ENCODE measurements at regions not wholly inside any gene's neighbourhood (a gene's known extent, or its start where the extent isn't known, plus 50 kb on each side); places are given as distances from the start of the nearest gene placed in this dataset.
"Not testable (repeated sequence)": the region's sequence is repeated elsewhere in the genome, so short reads cannot be mapped to it uniquely, and the experiment has no call there.

DNA sequence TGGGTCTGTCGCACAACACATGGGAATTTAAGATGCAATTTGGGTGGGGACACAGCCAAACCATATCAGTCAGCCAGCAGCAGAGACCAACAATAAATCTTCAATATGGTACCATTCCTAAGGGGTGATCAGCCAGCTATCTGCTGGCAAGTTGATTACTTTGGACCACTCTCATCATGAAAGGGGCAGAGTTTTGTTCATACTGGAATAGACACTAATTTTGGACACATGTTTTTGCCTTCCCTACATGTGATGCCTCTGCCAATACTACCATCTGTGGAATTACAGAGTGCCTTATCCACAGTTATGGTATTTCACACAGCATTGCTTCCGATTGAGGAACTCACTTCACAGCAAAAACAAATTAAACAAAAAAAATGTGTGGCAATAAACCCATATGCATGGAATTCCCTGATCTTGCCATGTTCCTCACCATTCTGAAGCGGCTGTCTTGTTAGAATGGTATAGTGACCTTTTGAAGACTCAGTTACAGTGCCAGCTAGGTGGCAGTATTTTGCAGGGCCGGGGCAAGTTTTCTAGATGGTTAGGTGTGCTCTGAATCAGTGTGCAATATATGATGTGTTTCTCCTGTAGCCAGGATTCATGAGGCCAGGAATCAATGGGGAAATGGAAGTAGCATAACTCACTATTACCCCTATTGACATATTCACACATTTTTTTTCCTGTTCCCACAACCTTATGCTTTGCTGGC, 179.0 kb upstream of the IGF1 start:
- no peak overlapping the region for H3K4me3 Mint-ChIP-seq
- DNase-seq, result no peak
- no peaks in the 10 kb centered on the region for H3K4me1 Mint-ChIP-seq
- peaks cover 3% of the 10 kb centered on the region for H3K27me3 Mint-ChIP-seq
- no peak overlapping the region for H3K27ac Mint-ChIP-seq
- no peaks in the 10 kb centered on the region for H3K36me3 Mint-ChIP-seq
- H3K9me3 Mint-ChIP-seq, result peaks cover 6% of the 10 kb centered on the region

DNA sequence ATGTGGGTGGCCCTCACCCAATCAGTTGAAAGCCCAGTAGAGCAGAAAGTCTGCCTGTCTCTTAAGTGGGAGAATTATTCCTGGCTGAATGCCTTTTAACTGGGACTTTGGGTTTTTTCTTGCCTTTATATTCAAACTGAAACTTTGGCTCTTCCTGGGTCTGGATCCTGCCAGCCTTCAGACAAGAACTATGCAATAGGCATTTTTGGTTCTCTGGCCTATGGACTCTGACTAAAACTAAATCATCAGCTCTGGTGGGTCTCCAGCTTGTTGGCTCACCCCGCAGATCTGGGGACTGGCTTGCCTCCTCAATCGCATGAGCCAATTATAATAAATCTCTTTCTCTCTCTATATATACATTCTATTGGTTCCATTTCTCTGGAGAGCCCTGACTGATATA, 173.0 kb upstream of the IGF1 start:
- H3K27ac Mint-ChIP-seq, result no peak overlapping the region
- no peak for DNase-seq
- peaks cover 2% of the 10 kb centered on the region for H3K9me3 Mint-ChIP-seq
- no peaks in the 10 kb centered on the region for H3K36me3 Mint-ChIP-seq
- no peaks in the 10 kb centered on the region for H3K4me1 Mint-ChIP-seq
- no peak overlapping the region for H3K4me3 Mint-ChIP-seq
- no peaks in the 10 kb centered on the region for H3K27me3 Mint-ChIP-seq

DNA sequence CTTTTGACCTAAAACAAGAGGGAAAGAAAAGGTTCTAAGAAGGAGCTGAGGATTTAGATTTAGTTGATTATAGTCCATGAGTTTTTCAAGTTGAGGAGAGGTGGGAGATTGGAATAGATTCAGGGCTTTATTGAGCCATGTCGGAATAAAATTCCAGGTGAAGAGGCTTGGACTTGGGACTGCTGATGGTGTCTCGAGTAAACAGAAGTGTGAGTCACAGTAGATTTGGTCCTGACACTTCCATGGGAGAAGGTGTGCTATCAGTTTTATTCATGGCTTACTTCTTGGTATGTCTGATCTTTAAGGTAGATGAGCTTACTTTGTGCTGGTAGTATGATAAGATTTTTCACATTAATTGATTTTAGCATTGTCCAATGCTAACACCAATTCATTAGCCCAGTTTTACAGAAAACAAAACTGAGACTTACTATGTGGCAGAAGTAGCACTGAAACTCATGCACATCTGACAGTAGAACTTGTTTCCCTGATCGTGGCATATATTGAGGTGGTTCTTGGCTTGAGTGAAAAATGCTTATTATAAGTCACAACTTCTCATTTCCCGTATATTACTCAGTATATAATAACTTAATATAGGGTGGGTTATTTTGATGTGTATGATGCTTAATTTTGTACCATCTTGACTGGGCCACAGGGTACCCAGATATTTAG, 172.4 kb upstream of the IGF1 start:
- Mint-ChIP-seq H3K9me3 (no peaks in the 10 kb centered on the region), H3K36me3 (no peaks in the 10 kb centered on the region), H3K4me3 (no peak overlapping the region), H3K27ac (no peak overlapping the region), H3K4me1 (no peaks in the 10 kb centered on the region), H3K27me3 (no peaks in the 10 kb centered on the region)
- DNase-seq, result no peak

DNA sequence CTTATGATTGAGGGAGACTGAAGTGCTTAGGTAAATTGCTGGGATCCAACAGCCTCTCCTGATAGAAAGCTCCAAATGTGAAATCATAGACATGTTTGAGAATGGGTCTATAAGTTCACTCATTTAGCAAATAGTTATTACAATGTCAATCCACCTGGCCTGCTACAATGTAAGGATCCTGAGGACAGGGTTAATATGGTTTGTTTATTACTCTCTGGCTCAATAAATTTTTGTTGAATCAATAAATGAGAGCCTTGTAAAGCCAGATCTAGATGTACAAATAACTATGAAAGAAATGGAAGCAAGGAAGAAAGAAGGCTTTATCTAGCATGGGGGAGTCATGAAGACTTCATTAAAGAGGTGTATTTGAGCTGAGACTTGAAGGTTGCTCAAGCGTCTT, 165.6 kb upstream of the IGF1 start:
- no peaks in the 10 kb centered on the region for H3K36me3 Mint-ChIP-seq
- H3K27ac Mint-ChIP-seq, result no peak overlapping the region
- no peaks in the 10 kb centered on the region for H3K4me1 Mint-ChIP-seq
- H3K9me3 Mint-ChIP-seq, result peaks cover 1% of the 10 kb centered on the region
- H3K27me3 Mint-ChIP-seq, result no peaks in the 10 kb centered on the region
- no peak for DNase-seq
- no peak overlapping the region for H3K4me3 Mint-ChIP-seq

DNA sequence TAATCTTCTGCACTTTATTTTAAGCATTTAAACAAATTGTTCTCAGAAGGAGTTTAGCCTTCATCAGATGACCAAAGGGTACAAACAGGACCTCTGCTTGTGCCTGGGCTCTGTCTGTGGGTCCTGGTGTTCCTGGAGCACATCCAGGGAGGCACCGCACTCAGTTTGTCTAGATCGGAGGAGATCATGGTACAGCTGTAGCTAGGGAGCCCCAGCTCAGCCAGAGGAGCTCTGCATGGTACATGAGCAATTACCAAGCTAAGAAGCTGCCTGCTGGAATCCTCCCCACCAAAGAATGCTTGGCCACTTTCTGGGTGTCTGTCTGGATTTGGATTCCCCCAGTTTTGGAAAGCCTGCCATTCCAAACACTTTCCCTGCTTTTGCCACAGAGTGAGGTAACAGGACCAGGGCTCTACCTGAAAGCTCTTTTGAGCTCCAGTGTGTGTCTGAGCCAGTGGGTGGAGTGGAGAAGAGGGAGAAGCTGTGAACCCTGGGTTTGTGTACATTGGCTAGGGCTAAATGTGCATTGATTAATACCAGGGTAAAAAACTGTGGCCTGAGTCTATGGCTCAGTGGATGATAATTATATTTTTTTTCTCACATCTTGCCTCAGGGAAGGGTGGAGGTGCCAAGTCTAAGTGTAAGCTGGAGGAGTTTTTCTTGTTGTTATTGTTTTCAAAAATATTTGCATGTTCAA, 163.7 kb upstream of the IGF1 start:
- Mint-ChIP-seq H3K4me3 (no peak overlapping the region), H3K27ac (no peak overlapping the region), H3K27me3 (no peaks in the 10 kb centered on the region), H3K9me3 (peaks cover 10% of the 10 kb centered on the region), H3K36me3 (no peaks in the 10 kb centered on the region), H3K4me1 (no peaks in the 10 kb centered on the region)
- no peak for DNase-seq

DNA sequence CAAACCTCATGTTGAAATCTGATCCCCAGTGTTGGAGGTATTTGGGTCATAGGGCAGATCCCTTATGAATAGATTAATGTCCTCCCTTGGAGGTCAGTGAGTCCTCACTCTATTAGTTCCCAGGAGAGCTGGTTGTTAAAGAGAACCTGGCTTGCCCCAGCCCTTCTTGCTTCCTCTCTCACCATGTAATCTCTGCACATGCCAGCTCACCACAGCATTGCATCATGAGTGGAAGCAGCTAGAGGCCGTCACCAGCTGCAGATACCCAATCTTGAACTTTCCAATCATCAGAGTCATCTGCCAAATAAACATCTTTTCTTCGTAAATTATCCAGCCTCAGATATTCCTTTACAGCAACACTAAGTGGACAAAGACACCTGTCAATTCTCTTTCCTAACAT, 161.8 kb upstream of the IGF1 start:
- peaks cover 12% of the 10 kb centered on the region for H3K9me3 Mint-ChIP-seq
- H3K4me3 Mint-ChIP-seq, result no peak overlapping the region
- H3K27ac Mint-ChIP-seq, result no peak overlapping the region
- DNase-seq, result no peak
- no peaks in the 10 kb centered on the region for H3K27me3 Mint-ChIP-seq
- H3K4me1 Mint-ChIP-seq, result no peaks in the 10 kb centered on the region
- H3K36me3 Mint-ChIP-seq, result no peaks in the 10 kb centered on the region

DNA sequence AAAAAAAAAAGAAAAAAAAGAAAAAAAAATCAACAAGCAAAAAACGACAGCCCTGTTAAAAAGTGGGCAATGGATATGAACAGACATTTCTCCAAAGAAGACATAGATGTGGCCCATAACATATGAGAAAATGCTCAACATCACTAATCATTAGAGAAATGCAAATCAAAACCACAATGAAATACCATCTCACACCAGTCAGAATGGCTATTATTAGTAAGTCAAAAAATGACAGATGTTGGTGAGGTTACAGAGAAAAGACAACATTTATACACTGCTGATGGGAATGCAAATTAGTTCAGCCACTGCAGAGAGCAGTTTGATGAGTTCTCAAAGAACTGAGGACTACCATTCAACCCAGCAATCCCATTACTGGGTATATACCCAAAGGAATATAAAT, 160.3 kb upstream of the IGF1 start:
- not testable (repeated sequence) for H3K4me3 Mint-ChIP-seq, H3K27ac Mint-ChIP-seq, DNase-seq, H3K36me3 Mint-ChIP-seq, H3K4me1 Mint-ChIP-seq, H3K27me3 Mint-ChIP-seq
- peaks cover 12% of the 10 kb centered on the region for H3K9me3 Mint-ChIP-seq

DNA sequence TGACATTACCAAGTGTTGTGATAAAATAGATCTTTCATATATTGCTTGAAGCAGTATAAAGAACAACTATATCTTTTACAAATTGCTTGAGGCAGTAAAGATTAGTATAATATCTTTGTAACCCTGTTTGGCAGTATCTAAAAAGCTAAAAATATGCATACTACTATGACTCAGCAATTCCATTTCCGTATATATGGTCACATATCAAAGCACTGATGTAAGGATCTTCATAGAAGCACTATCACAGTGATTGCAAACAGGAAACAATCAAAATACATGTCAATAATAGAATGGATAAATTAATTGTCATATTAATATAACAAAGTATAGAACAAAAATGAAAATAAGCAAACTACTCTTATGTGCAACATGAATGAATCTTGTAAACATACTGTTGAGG, 158.4 kb upstream of the IGF1 start:
- H3K36me3 Mint-ChIP-seq, result no peaks in the 10 kb centered on the region
- no peaks in the 10 kb centered on the region for H3K27me3 Mint-ChIP-seq
- DNase-seq, result no peak
- no peaks in the 10 kb centered on the region for H3K4me1 Mint-ChIP-seq
- peaks cover 12% of the 10 kb centered on the region for H3K9me3 Mint-ChIP-seq
- no peak overlapping the region for H3K4me3 Mint-ChIP-seq
- H3K27ac Mint-ChIP-seq, result no peak overlapping the region

DNA sequence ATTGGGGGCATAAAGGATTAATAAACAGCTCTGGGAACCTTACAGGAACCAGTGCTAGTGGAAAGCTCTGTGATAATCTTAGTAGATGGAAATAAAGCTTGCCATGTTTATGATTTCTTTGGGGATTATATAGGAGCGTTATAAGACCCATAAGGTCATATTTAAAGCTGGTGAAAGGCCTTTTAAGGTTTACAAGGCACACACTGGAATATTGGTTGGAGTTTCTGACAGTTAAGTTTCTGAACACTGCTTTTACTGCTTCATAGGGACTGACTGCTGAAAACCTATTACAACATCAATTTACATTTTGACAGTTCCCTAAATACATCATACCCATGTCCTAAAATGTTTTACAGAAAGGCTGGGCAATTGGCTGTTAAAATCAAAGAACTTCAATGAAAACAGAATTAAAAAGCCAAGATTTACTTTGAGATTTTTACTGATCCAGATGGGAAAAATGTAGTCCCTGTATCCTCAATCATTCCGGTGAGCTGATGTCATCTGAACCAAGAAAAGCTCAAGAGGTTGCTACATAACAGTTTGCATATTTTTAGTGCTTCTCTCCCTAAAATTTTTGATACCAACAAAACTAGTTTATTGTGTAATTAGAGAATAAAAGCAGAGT, 153.7 kb upstream of the IGF1 start:
- no peak overlapping the region for H3K27ac Mint-ChIP-seq
- H3K36me3 Mint-ChIP-seq, result no peaks in the 10 kb centered on the region
- H3K27me3 Mint-ChIP-seq, result no peaks in the 10 kb centered on the region
- H3K4me3 Mint-ChIP-seq, result no peak overlapping the region
- DNase-seq, result no peak
- H3K4me1 Mint-ChIP-seq, result no peaks in the 10 kb centered on the region
- H3K9me3 Mint-ChIP-seq, result peaks cover 2% of the 10 kb centered on the region

DNA sequence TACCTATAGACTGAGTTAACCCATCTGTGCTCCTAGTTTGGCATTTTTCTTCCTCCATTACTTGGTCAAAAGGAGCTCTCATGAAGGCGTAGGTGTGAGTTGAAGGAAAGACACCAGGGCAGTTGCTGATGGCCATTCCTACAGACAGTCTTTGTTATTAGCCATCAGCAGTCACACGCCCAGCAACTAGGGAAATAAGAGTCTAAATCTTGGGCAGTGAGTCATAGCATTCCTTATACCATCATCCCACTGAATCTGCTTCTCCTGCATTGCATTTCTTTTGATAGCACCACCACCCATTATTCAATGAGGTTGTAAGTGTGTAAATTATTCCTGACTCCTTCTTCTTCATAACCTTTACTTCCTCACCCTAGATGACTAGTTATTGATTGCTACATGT, 150.9 kb upstream of the IGF1 start:
- Mint-ChIP-seq H3K9me3 (peaks cover 5% of the 10 kb centered on the region), H3K4me3 (no peak overlapping the region), H3K27ac (no peak overlapping the region), H3K27me3 (no peaks in the 10 kb centered on the region), H3K36me3 (no peaks in the 10 kb centered on the region), H3K4me1 (no peaks in the 10 kb centered on the region)
- no peak for DNase-seq

DNA sequence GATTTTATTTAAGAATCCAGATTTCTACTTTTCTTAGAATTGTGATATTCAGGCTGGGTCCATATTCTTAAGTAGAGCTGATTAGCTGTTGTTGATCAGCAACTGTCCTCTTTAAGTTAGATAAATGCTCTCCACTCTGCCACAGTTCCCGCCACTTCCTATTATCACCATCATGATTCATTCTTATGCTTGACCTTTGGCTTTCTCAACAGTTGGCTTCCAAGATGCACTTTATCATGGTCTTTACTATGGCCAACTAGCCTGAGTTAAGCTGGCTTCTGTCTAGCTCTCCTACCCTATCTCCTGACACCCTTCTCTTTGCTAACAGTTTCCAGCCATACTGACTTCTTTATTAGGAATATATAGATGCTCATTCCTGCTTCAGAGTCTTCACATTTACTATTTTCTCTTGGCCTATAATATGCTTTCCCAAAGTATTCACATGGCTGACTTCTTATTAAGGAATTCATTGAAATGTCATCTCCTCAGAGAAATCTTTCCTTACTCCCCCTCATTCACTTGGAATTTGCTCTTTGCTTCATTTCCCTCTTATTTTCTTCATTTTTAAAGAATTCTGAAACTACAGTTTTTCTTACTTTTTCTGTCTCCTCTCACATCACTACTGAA, 149.0 kb upstream of the IGF1 start:
- peaks cover 7% of the 10 kb centered on the region for H3K9me3 Mint-ChIP-seq
- no peak for DNase-seq
- H3K4me3 Mint-ChIP-seq, result no peak overlapping the region
- H3K27ac Mint-ChIP-seq, result no peak overlapping the region
- H3K4me1 Mint-ChIP-seq, result no peaks in the 10 kb centered on the region
- no peaks in the 10 kb centered on the region for H3K27me3 Mint-ChIP-seq
- no peaks in the 10 kb centered on the region for H3K36me3 Mint-ChIP-seq

DNA sequence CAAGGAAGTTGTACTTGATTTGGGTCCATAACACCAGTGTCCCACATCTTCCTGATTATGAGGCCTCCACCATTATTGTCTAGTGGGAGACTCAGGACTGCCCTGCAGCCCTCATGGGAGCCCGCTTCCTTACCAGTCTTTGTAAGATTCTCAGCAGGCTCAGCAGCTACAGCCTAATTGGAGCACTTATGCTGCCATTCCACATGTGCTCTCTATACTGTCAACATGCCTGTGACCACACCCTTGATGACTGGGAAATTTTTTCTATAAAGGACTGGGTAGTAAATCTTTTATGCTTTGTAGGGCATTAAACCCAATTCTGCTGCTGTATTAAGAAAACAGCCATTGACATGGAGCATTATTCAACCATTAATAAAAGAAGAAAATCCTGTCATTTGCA, 145.5 kb upstream of the IGF1 start:
- H3K9me3 Mint-ChIP-seq, result peaks cover 9% of the 10 kb centered on the region
- no peak for DNase-seq
- no peaks in the 10 kb centered on the region for H3K36me3 Mint-ChIP-seq
- no peaks in the 10 kb centered on the region for H3K4me1 Mint-ChIP-seq
- no peaks in the 10 kb centered on the region for H3K27me3 Mint-ChIP-seq
- H3K27ac Mint-ChIP-seq, result no peak overlapping the region
- H3K4me3 Mint-ChIP-seq, result no peak overlapping the region

DNA sequence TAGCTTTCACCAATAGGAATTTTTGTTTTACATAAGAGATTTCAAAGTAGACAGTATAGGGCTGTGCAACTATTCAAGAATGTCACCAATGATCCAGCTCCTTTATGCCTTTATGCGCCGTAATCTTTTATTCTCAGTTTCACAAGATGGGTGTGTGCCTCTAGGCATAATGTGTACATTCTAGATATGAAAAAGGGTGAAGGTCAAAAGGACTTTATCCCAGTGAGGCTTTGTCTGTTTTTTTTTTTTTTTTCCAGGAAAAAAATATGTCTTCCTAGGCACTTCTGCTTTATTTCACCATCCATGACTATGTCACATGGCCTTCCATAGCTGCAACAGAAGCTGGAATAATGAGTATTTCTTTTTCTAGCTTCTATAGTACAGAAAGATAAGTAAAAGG, 142.3 kb upstream of the IGF1 start:
- no peak for DNase-seq
- H3K36me3 Mint-ChIP-seq, result no peaks in the 10 kb centered on the region
- H3K27ac Mint-ChIP-seq, result no peak overlapping the region
- H3K4me3 Mint-ChIP-seq, result no peak overlapping the region
- no peaks in the 10 kb centered on the region for H3K27me3 Mint-ChIP-seq
- no peaks in the 10 kb centered on the region for H3K4me1 Mint-ChIP-seq
- peaks cover 3% of the 10 kb centered on the region for H3K9me3 Mint-ChIP-seq

DNA sequence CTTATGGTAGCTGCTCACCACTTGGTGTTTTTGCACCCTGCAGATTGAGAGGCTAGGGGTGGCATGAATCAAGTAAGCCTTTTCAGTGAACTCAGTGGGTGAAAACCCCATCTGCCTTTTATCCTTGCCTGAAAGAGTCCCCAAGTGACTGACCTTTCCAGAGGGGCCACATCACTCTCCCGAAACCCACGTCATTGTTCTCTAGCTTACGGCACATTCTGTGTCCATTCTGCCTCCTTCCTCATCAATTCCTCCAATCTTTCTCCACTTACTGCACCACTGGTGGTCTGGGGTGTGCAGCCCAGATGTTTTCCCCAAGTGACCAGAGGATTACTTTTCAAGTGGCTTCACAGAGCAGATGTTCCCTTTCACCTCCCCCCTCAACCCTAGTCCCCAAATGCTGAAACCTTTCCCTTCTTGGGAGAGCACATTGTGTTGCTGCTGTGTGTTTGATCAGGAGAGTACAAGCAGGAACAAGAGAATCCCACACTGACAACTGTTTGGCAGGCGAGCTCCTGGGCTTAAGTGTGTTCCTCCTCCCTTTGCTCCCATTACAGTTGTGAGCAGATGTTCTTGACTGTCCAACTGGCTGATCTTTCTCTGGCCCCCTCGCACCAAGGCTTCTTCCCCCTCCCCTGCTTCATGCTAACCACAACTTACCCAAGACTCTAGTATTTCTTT, 138.0 kb upstream of the IGF1 start:
- H3K9me3 Mint-ChIP-seq, result no peaks in the 10 kb centered on the region
- no peaks in the 10 kb centered on the region for H3K4me1 Mint-ChIP-seq
- H3K36me3 Mint-ChIP-seq, result no peaks in the 10 kb centered on the region
- no peaks in the 10 kb centered on the region for H3K27me3 Mint-ChIP-seq
- no peak overlapping the region for H3K27ac Mint-ChIP-seq
- no peak overlapping the region for H3K4me3 Mint-ChIP-seq
- no peak for DNase-seq

DNA sequence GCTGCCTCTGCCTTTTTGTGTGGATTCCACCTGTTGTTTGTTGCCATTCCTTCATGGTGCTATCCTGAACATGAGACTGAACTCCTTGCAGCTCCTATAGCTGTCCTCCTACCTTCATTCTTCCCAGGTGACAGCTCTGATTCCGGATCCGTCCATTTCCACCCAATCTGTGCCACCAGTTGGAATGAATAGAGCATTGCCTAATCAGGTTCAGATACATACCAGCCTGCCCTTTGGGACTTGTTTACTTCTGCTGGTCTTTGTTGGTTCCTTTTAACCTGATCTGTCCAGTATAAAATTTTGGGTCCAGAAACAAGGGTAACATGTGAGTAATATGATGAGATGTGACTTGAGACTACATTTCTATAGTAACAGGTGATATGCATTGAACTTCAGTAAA, 136.3 kb upstream of the IGF1 start:
- no peak overlapping the region for H3K4me3 Mint-ChIP-seq
- H3K9me3 Mint-ChIP-seq, result no peaks in the 10 kb centered on the region
- no peaks in the 10 kb centered on the region for H3K4me1 Mint-ChIP-seq
- DNase-seq, result no peak
- H3K36me3 Mint-ChIP-seq, result no peaks in the 10 kb centered on the region
- no peak overlapping the region for H3K27ac Mint-ChIP-seq
- H3K27me3 Mint-ChIP-seq, result no peaks in the 10 kb centered on the region

Data from activated naive CD8-positive, alpha-beta T cell treated with anti-CD3 and anti-CD28 coated beads for 36 hours (primary cell).